ENCODE measurements at regions not wholly inside any gene's neighbourhood (a gene's known extent, or its start where the extent isn't known, plus 50 kb on each side); places are given as distances from the start of the nearest gene placed in this dataset.
"Not testable (repeated sequence)": the region's sequence is repeated elsewhere in the genome, so short reads cannot be mapped to it uniquely, and the experiment has no call there.

GRCh38 chr9:28127101-28127500 lies 553.8 kb upstream of the C9orf72 start:
- DNase-seq: no peak

GRCh38 chr9:28134446-28134976 lies 561.2 kb upstream of the C9orf72 start:
- no peak for DNase-seq

GRCh38 chr9:28135549-28135948 lies 562.3 kb upstream of the C9orf72 start:
- DNase-seq: no peak

- DNase-seq: no peak
Measured at GRCh38 chr9:28136113-28136512, 562.8 kb upstream of the C9orf72 start.

- not testable (repeated sequence) for DNase-seq
Measured at GRCh38 chr9:28147430-28147829, 574.1 kb upstream of the C9orf72 start.

- not testable (repeated sequence) for DNase-seq
Measured at GRCh38 chr9:28147923-28148597, 574.8 kb upstream of the C9orf72 start.

- not testable (repeated sequence) for DNase-seq
Measured at GRCh38 chr9:28149361-28150050, 576.2 kb upstream of the C9orf72 start.

GRCh38 chr9:28155067-28155466 lies 581.8 kb upstream of the C9orf72 start:
- DNase-seq: no peak

- no peak for DNase-seq
Measured at GRCh38 chr9:28155671-28156070, 582.4 kb upstream of the C9orf72 start.

- DNase-seq: no peak
Measured at GRCh38 chr9:28158451-28158850, 585.2 kb upstream of the C9orf72 start.

- no peak for DNase-seq
Measured at GRCh38 chr9:28163619-28164018, 590.3 kb upstream of the C9orf72 start.

- no peak for DNase-seq
Measured at GRCh38 chr9:28166179-28166578, 592.9 kb upstream of the C9orf72 start.

- DNase-seq: no peak
Measured at GRCh38 chr9:28177142-28177541, 603.9 kb upstream of the C9orf72 start.

GRCh38 chr9:28177925-28178324 lies 604.6 kb upstream of the C9orf72 start:
- no peak for DNase-seq

GRCh38 chr9:28179893-28180292 lies 606.6 kb upstream of the C9orf72 start:
- DNase-seq: no peak

- DNase-seq: no peak
Measured at GRCh38 chr9:28190981-28191380, 617.7 kb upstream of the C9orf72 start.

- no peak for DNase-seq
Measured at GRCh38 chr9:28197653-28198052, 624.4 kb upstream of the C9orf72 start.

- DNase-seq: no peak
Measured at GRCh38 chr9:28203036-28203435, 629.8 kb upstream of the C9orf72 start.

- no peak for DNase-seq
Measured at GRCh38 chr9:28206280-28206679, 633.0 kb upstream of the C9orf72 start.

- DNase-seq: no peak
Measured at GRCh38 chr9:28207657-28208056, 634.4 kb upstream of the C9orf72 start.

- no peak for DNase-seq
Measured at GRCh38 chr9:28209130-28209529, 635.8 kb upstream of the C9orf72 start.

GRCh38 chr9:28212979-28213378 lies 639.7 kb upstream of the C9orf72 start:
- DNase-seq: no peak

GRCh38 chr9:28215536-28216299 lies 642.4 kb upstream of the C9orf72 start:
- no peak for DNase-seq

GRCh38 chr9:28232686-28233085 lies 659.4 kb upstream of the C9orf72 start:
- DNase-seq: no peak
